GF-D8 (cell line): ENCODE measurements at regions not wholly inside any gene's neighbourhood (a gene's known extent, or its start where the extent isn't known, plus 50 kb on each side); places are given as distances from the start of the nearest gene placed in this dataset.
"Not testable (repeated sequence)": the region's sequence is repeated elsewhere in the genome, so short reads cannot be mapped to it uniquely, and the experiment has no call there.

Experiments used
- DNase-seq: peaks from one replicate; lab custom pipeline; 2025; lab: John Stamatoyannopoulos, UW

DNA sequence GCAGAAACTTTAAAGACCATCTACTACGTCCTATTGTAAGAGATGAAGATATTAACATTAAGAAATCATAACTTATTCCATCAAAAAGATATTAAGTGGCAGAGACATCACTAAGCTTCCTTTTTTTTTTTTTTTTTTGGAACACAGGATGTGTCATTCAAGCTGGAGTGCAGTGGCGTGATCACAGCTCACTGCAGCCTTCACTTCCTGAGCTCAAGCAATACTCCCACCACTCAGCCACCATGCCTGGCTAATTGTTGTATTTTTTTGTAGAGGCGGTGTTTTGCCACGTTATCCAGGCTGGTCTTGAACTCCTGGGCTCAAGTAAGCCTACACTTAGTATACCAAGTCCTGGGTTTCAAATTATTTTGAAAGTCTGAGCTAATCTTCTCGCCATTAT is 169.7 kb upstream of the KCTD7 start:
- peak; percentile 23 for DNase-seq

DNA sequence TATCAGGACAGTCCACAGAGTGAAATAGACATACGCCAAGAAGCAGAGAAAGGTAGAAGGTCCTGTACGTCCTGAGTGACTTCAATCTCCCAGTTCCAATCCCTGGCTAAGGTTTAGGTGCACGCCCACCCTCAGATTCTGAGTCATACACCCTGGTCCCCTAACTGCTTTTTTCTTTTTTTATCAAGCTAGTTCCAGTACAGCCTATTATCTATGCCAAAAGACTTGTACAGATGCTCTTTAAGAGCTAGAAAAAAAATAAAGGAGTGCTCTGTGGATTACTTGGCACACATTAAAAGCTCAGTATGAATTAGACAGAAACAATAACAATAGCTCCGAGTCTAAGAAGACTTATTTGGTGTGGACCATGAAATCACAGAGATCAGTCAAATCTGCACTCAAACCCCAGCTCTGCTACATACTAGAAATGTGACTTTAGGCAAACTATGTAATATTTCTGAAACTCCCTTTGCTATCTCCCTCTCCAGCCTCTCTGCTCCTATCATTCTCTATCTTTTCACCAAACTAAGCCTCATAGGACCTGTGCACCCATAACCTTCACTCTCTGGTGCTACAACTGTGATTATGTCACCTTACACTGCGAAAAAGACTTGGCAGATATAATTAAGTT is 168.8 kb upstream of the KCTD7 start:
- DNase-seq, result not testable (repeated sequence)

DNA sequence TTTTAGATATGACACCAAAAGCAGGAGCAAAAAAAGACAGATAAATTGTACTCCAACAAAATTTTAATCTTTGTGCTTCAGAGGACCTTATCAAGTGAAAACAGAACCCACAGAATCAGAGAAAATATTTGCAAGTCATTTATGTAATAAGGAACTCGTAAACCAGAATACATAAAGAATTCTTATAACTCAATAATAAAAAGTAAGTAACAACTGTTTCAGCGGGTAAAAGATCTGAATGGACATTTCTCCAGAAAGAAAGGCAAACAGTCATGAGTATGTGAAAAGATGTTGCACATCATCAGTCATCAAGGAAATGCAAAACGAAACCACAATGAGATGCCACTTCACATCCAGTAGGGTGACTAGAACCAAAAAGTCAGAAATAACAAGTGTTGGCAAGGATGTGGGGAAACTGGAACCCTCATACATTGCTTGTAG is 167.7 kb upstream of the KCTD7 start:
- no peak for DNase-seq

DNA sequence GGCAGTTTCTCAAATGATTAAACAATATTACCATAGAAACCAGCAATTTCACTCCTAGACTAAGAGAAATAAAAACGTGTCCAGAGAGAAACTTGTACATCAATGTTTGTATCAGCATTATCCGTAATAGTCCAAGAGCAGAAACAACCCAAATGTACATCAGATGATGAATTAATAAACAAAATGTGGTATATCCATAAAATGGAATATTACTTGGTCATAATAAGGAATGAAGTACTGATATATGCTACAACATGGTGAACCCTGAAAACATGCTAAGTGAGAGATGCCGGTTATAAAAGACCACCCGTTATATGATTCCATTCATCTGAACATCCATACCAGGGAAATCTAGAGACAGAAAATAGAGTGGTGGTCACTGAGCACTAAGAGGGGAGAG is 167.3 kb upstream of the KCTD7 start:
- DNase-seq, result not testable (repeated sequence)

DNA sequence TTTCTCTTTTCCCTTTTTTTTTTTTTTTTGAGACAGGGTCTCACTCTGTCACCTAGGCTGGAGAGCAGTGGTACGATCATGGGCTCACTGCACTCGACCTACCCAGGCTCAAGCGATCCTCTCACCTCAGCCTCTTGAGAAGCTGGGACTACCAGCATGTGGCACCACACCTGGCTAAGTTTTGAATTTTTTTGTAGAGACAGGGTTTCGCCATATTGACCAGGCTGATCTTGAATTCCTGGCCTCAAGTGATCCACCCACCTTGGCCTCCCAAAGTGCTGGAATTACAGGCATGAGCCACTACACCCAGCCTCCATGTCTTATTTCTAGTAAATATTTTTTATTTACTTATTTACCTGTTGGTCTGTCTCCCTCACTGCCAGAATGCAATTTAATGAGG is 165.8 kb upstream of the KCTD7 start:
- DNase-seq, result not testable (repeated sequence)

DNA sequence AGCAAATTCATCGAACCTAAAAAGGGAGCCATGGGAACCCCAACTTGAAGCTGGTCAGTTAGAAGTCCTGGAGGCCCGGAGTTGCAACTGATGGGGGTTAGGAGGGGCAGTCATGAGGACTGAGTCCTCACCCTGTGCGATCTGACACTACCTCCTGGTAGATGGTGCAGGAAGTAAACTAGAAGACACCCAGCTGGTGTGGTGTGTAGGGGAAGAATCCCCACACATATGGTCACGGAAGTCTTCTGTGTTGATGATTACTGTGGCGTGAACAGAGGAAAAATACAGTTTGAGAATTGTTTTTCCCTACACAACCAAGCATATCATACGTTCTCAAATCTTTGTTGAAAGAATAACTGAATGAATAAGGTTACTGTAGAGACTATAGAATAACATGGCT is 164.6 kb upstream of the KCTD7 start:
- DNase-seq, result no peak

DNA sequence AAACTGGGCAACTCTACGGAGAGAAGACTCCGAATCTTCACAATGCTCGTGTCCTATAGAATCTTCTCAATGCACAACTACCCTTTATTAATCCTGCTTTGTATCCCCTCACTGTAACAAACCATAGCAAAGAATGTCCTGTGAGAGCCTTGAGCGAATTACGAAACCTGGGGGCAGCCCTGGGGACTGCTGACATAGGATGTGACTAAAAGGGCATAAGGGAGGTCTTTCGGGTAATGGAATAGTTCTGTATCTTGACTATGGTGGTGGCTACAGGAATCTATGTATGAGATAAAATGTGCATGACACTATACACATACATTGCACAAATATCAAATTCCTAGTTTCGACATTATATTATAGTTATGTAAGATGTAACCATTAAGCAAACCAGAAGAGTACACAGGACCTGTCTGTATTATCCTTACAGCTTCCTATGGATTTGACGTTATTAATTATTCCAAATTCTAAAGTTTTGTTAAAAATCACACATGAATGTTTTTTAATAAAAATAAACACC is 162.5 kb upstream of the KCTD7 start:
- no peak for DNase-seq

DNA sequence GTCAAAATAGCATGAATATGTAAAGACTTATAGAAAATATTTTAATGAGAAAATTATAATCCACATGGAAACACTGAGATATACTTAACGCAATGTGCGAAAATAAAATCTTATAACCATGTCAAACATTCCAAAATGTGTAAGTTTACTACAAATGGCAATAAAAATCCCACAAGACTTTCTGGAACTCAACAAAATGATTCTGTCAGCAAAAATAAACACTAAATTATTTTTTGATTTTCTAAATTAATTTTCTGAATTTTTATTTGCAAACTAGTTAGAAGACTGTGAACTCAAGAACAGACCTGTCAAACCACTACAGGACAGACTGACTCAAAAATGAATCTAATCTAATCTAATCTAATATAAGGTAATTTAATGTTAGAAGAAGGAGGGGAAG is 160.8 kb upstream of the KCTD7 start:
- no peak for DNase-seq

DNA sequence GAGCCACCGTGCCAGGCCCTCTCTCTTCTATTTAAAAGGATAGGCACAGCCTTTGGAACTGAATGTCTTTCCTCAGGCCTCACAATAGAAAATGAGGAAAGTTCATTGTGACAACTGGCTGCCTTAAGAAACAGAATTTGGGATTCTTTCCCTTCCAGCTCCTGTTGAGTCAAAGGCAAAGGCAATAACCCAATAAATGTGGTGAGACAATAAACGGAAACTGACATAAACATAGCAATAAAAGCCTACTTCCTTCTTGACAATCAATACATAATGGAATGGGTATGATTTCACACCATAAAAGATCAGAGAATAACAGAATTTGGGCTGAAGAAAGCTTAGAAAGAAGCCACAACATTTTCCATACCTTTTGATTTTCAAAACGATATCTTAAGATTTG is 155.6 kb upstream of the KCTD7 start:
- DNase-seq, result not testable (repeated sequence)

DNA sequence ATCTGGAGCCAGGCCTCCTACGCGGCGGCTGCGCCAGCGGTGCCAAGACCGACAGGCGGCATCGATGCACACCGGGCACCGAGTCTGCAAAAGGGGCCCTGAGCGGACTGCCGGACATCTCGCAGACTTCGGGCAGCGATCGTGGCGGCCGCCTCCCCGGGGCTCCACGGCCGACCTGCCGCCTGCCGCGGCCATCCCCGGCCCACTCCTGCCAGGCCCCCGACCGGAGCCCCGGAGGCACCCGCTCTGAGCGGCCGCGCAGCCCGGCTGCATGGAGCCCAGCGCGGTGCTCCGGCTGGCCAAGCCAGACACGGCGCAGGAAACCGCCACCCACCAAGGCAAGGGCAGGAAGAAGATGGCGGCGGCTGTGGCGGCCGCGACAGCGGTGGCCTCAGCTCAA is 154.2 kb upstream of the KCTD7 start:
- DNase-seq, result no peak

DNA sequence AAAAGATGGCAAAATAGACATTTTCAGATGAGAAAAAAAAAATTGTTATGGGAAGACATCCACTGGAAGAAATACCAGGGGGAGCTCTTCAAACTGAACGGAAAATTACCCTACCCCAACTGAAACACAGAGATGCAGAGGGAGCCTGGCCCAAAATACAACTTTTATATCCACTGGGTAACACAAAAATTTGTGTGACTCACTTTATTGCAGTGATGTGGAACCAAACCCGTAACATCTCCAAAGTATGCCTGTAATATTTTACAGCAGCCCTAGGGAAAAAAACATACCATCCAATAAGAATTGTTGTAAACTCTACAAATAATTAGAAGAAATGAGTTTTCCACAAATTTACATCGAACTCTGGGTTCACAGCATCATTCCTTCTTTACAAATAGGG is 152.6 kb upstream of the KCTD7 start:
- not testable (repeated sequence) for DNase-seq

DNA sequence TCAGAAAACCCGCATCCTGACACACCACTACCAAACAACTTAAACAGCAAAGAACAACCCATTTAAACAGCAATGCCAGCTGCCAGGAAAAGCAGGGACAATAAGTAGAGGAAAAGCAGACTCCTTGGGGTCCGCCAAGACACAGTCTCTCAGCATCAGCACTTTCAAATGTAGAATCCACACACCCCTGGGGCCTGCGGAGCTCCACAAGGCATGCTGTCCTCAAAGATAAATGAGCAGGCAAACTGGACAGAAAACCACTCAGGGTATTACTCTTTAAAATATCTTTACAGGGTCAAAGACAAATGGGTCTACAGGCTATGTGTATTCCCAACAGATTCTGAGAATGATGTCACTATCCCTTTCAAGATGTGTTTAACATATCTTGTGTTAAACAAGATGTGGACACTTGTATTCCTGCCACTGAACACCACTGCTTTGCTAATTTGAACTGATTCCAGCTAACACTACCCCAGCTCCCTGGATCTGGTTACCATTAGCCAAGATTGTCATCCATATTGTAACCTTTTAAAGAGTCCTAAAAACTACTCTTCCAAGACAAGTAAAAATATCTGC is 150.8 kb upstream of the KCTD7 start:
- DNase-seq, result not testable (repeated sequence)

DNA sequence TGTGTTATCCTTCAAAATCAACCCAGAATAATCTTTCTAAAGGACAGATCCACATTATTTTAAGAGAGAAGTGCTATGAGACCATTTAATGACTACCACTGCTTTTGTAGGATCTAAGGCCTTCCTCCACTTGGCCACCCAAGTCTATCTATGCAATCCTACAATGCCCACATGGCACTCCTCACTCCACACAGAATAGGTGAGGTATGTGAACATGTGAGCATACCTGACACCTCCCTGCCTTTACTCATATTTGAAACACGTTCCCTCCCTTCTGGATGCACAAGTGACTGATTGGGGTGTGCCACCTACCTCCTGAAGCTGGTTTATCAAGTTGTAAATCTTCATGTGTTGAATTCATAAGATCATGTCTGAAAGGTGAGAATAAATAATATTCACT is 147.5 kb upstream of the KCTD7 start:
- not testable (repeated sequence) for DNase-seq

DNA sequence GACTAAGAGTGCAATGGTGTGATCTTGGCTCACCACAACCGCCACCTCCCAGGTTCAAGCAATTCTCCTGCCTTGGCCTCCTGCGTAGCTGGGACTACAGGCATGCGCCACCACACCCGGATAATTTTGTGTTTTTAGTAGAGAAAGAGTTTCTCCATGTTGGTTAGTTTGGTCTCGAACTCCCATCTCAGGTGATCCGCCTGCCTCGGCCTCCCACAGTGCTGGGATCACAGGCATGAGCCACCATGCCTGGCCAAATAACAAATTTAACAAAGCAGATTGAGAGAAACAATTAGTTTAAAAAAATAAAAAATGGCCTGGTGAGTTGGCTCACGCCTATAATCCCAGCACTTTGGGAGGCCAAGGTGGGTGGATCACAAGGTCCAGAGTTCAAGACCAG is 139.6 kb upstream of the KCTD7 start:
- not testable (repeated sequence) for DNase-seq

DNA sequence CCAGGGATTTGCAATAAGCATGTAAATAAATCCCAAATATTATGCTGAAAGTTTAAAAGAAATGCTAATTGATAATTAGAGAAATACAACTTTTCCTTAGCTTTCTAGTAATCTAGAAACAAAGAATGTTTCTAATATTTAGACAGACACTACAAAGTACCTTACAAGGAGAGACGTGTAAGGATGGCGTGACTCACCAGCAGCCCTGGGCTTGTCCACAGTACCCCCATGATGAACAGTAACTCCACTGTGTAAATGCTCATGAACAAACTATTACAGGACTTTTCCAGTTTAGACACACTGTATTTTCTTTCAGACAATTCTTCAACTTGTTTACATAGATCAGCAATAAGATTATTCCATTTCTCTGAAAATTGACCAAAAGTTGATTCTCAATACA is 138.9 kb upstream of the KCTD7 start:
- not testable (repeated sequence) for DNase-seq

DNA sequence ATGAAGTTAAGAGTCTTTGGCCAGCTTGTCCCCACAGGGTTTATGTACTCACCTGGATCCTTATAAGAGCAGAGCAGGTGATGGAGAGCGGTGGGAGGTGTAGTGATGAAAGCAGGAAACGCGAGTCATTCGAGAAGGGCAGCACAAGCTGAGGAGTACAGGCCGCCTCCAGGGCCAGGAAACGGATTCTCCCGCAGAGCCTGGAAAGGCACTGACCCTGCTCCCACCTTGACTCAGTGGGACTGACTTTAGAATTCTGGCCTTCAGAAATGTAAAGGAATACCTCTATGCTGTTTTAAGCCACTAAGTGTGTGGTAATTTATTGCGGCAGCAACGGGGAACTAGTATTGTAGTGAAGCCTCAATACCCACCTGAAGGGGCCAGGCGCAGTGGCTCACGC is 137.7 kb upstream of the KCTD7 start:
- not testable (repeated sequence) for DNase-seq

DNA sequence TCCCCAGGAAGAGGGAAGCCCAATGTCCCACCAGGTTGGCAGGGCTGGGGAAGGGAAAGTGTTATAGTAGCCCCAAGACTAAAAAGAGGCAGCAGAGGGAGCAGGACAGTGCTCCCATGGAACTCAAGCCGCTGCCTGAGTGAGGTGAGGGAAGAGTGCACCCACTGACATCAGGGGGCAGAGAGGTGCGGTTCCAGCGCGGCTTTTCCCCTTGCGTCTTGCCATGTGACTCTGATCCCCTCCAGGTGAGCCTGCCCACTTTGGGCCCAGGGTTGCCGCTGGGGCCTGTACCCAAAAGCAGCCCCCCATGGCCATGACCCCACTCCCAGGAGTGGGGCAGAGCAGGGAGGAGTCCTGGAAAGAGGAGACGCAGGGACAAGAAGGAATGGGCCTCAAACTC is 136.3 kb upstream of the KCTD7 start:
- not testable (repeated sequence) for DNase-seq

DNA sequence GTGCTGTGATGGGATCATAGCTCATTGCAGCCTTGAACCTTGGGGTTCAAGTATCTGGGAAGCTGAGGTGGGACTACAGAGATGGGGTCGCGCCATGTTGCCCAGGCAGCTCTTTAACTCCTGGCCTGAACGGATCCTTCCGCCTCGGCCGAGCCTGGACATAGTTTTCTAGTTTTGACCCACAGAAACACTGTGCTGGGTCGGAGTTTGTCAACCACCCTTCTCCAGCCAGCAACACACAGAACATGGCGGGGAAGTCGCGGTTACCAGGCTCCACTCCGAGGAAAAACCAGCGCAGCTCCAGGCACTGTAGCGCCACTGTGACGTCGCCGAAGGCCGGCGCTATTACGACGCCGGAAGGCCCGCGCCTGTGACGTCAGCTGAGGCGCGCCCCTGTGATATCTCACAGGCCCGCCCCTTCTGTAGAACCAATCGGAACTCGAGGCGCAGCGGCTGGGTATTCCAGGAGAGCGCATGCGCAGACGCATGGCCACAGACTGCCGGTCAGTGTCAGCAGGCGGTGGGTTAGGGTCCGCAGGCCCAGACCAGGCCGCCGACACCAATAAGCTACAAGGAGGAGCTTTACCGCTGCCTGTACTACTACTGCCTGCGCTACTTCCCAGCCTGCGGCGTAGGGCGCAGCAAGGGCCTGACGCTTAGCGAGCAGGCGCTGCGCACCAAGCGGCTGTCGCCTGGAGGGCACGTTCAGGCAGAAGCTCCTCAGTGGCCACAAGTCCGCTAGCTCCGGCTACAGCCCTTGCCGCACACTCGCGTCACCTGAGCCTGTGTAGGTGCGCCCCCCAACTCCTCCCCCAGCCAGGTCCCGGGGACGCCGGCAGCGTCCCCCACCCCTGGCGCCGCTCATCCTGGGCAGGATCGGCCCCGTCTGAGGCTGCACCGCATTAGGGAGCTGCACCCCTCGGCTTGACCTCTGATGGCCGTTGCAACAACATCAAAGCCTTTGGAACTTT is 135.2 kb upstream of the KCTD7 start:
- peak; percentile 95 for DNase-seq

DNA sequence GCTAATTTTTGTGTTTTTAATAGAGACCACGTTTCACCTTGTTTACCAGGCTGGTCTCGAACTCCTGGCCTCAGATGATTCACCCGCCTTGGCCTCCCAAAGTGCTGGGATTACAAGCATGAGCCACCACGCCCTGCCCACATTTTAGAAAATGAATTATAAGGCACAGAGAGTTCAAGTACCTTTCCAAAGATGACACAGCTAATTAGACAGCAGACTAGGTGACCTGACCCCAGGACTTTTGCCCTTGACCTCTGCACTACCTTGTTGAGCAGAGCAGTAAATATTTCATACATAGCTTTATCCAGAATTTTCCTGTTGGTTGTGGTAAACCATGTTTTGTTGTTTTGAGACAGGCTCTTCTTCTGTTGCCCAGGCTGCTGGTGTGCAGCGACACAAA is 131.3 kb upstream of the KCTD7 start:
- no peak for DNase-seq

DNA sequence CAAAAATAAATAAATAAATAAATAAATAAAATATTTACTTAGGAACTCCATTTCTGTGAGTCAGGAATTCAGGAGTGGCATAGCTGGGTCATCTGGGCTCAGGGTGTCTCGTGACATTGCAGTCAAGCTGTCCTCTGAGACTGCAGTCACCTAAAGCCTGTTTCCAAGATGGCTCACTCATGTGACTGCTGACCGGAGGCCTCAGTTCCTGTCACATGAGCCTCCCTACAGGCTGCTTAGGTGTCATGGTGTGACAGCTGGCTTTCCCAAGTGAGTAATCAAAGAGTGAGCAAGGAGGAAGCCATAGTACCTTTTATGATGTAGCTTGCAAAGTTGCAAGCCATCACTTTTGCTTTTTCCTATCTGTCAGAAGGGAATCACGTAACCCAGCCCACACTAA is 128.6 kb upstream of the KCTD7 start:
- DNase-seq, result no peak

DNA sequence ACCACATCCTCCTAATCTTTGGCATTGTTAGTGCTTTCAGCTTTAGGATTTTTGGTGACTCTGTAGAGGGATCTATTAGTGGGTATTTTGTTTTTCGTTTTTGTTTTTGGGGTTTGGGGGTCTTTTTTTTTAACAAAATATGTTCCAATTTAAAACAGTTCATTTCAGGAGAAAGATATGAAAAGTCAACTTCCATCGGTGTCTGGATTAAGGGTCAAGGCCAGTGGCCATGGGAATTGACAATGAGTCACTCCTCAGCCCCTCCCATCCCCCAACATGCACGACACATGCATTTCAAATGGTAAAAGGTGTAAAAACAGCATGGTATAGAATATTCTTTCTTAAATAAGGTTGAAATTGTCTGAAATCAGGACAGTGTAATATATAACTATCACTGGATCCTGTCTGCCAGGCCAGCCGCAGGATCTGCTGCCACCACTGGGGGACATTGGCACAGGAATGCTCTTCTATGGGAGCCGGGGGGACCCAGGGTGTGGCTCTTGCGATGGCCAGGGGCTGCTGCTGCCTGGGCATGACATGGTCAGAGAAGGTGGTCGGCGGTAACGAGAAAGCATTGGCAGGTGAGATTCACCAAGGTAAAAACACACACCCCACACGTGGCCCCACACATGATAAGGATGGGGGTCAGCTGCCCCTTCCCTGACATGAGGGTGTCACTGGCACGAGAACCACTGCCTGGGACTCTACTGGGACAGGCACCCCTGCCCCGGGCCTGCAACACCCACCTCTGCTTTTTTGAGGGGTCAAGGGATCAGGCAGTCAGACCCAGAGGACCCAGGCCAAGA is 126.2 kb upstream of the KCTD7 start:
- DNase-seq, result no peak

DNA sequence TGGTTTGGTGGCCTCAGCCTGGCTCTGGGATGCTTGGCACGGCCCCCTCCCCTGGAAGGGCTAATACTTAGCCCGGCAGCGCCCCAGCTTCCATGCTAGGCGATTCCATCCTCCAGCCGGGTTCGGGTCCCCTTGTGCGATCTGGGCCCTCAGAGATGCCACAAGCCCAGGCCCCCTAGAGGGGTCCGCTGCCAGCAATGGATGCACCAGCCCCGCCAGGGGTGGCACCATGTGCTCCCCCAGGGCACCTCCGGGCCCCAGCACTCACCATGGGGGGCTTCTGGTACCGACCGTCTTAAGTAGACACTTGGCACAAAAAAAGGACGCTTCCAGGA is 125.7 kb upstream of the KCTD7 start:
- DNase-seq, result no peak
